GM18873 (cell line): ENCODE measurements at regions not wholly inside any gene's neighbourhood (a gene's known extent, or its start where the extent isn't known, plus 50 kb on each side); places are given as distances from the start of the nearest gene placed in this dataset.
A peak's percentile ranks its signal among the peaks of the same experiment; 100 is the strongest.
"Not testable (repeated sequence)": the region's sequence is repeated elsewhere in the genome, so short reads cannot be mapped to it uniquely, and the experiment has no call there.

Experiments
- ATAC-seq: cut with Tn5 transposase; IDR thresholded peaks from one replicate; pipeline ENCODE4 v1.9.1; 2021; ENCODE audit warnings: mild to moderate bottlenecking, moderate library complexity, moderate number of reproducible peaks; ENCODE audit not compliant: unreplicated experiment, low FRiP score

- ATAC-seq, result no peak
Measured at GRCh38 chr1:217052626-217053025, 329.4 kb upstream of the ESRRG start.

- no peak for ATAC-seq
Measured at GRCh38 chr1:217052196-217052595, 329.0 kb upstream of the ESRRG start.

- no peak for ATAC-seq
Measured at GRCh38 chr1:217049721-217050120, 326.5 kb upstream of the ESRRG start.

GRCh38 chr1:217049081-217049480, 325.9 kb upstream of the ESRRG start:
- no peak for ATAC-seq

GRCh38 chr1:217048104-217048707, 325.0 kb upstream of the ESRRG start:
- ATAC-seq, result no peak

- ATAC-seq, result no peak
Measured at GRCh38 chr1:217040711-217041455, 317.7 kb upstream of the ESRRG start.

- ATAC-seq, result no peak
Measured at GRCh38 chr1:217039926-217040325, 316.7 kb upstream of the ESRRG start.

- not testable (repeated sequence) for ATAC-seq
Measured at GRCh38 chr1:217039139-217039538, 315.9 kb upstream of the ESRRG start.

- ATAC-seq, result no peak
Measured at GRCh38 chr1:217036757-217037156, 313.5 kb upstream of the ESRRG start.

GRCh38 chr1:217032715-217033367, 309.6 kb upstream of the ESRRG start:
- no peak for ATAC-seq

- ATAC-seq, result no peak
Measured at GRCh38 chr1:217029281-217030157, 306.3 kb upstream of the ESRRG start.

- peak; percentile 91 for ATAC-seq
Measured at GRCh38 chr1:217027403-217028080, 304.3 kb upstream of the ESRRG start.

- no peak for ATAC-seq
Measured at GRCh38 chr1:217026531-217026930, 303.3 kb upstream of the ESRRG start.

GRCh38 chr1:217025381-217025780, 302.2 kb upstream of the ESRRG start:
- no peak for ATAC-seq

GRCh38 chr1:217024911-217025310, 301.7 kb upstream of the ESRRG start:
- ATAC-seq, result no peak

- ATAC-seq, result no peak
Measured at GRCh38 chr1:217021956-217022355, 298.7 kb upstream of the ESRRG start.

- no peak for ATAC-seq
Measured at GRCh38 chr1:217021400-217021799, 298.2 kb upstream of the ESRRG start.

GRCh38 chr1:217019475-217019874, 296.2 kb upstream of the ESRRG start:
- no peak for ATAC-seq

- no peak for ATAC-seq
Measured at GRCh38 chr1:217018648-217019047, 295.4 kb upstream of the ESRRG start.

GRCh38 chr1:217017165-217017564, 293.9 kb upstream of the ESRRG start:
- no peak for ATAC-seq
